HG02798 (cell line): ENCODE measurements at regions not wholly inside any gene's neighbourhood (a gene's known extent, or its start where the extent isn't known, plus 50 kb on each side); places are given as distances from the start of the nearest gene placed in this dataset.
"Not testable (repeated sequence)": the region's sequence is repeated elsewhere in the genome, so short reads cannot be mapped to it uniquely, and the experiment has no call there.

ENCODE experiments used
- ATAC-seq: cut with Tn5 transposase; IDR thresholded peaks from one replicate; pipeline ENCODE4 v1.9.1; 2021; ENCODE audit warnings: mild to moderate bottlenecking; ENCODE audit not compliant: unreplicated experiment, poor library complexity

- ATAC-seq, result peak; percentile 83
These were observed 99.8 kb upstream of the TEX13D start for GRCh38 chrX:124232523-124233201.

GRCh38 chrX:124234348-124234747 lies 98.1 kb upstream of the TEX13D start:
- no peak for ATAC-seq

- ATAC-seq, result no peak
These were observed 94.2 kb upstream of the TEX13D start for GRCh38 chrX:124238268-124238667.

- ATAC-seq, result peak; percentile 31
These were observed 93.1 kb upstream of the TEX13D start for GRCh38 chrX:124239324-124239723.

- peak; percentile 87 for ATAC-seq
These were observed 92.5 kb upstream of the TEX13D start for GRCh38 chrX:124239911-124240310.

- ATAC-seq, result no peak
These were observed 92.0 kb upstream of the TEX13D start for GRCh38 chrX:124240422-124240821.

- ATAC-seq, result no peak
These were observed 90.3 kb upstream of the TEX13D start for GRCh38 chrX:124242131-124242530.

GRCh38 chrX:124249345-124249744 lies 83.1 kb upstream of the TEX13D start:
- ATAC-seq, result no peak

GRCh38 chrX:124250835-124251437 lies 81.5 kb upstream of the TEX13D start:
- ATAC-seq, result no peak

GRCh38 chrX:124254611-124255010 lies 77.8 kb upstream of the TEX13D start:
- no peak for ATAC-seq

- ATAC-seq, result no peak
These were observed 76.2 kb upstream of the TEX13D start for GRCh38 chrX:124256216-124256615.

GRCh38 chrX:124256629-124257380 lies 75.7 kb upstream of the TEX13D start:
- ATAC-seq, result no peak

GRCh38 chrX:124257924-124258702 lies 74.3 kb upstream of the TEX13D start:
- ATAC-seq, result no peak

- ATAC-seq, result no peak
These were observed 71.6 kb upstream of the TEX13D start for GRCh38 chrX:124260845-124261244.

- no peak for ATAC-seq
These were observed 68.7 kb upstream of the TEX13D start for GRCh38 chrX:124263743-124264142.

GRCh38 chrX:124268099-124268498 lies 64.4 kb upstream of the TEX13D start:
- ATAC-seq, result no peak

GRCh38 chrX:124269881-124270280 lies 62.6 kb upstream of the TEX13D start:
- no peak for ATAC-seq

GRCh38 chrX:124271599-124271998 lies 60.9 kb upstream of the TEX13D start:
- ATAC-seq, result not testable (repeated sequence)

- no peak for ATAC-seq
These were observed 60.0 kb upstream of the TEX13D start for GRCh38 chrX:124272370-124272982.

GRCh38 chrX:124274438-124275181 lies 57.9 kb upstream of the TEX13D start:
- no peak for ATAC-seq
